ENCODE measurements at regions not wholly inside any gene's neighbourhood (a gene's known extent, or its start where the extent isn't known, plus 50 kb on each side); places are given as distances from the start of the nearest gene placed in this dataset.

- DNase-seq = no peak
- Histone ChIP-seq H3K27me3 (no peaks in the 10 kb centered on the region), H3K4me3 (no peak overlapping the region), H3K27ac (no peak overlapping the region), H3K36me3 (no peaks in the 10 kb centered on the region), H3K9me3 (no peaks in the 10 kb centered on the region), H3K4me1 (no peaks in the 10 kb centered on the region)
- TF ChIP-seq POLR2A (IDR thresholded peaks at IDR 0.05) (no peak), CTCF (IDR thresholded peaks at IDR 0.05) (no peak)
- intact Hi-C loops (cut with DNase I; ENCODE audit: low total_unique reads) = no loop called here
Measured at GRCh38 chr2:158918452-158918851, 50.0 kb upstream of the TANC1 start.

Data from uterus (tissue), 3 donors.